Activated CD4-positive, alpha-beta T cell treated with anti-CD3 and anti-CD28 coated beads, Interleukin-2, Interleukin-4, amounts not matched to agents 100 ng/mL and 50 ng/mL, durations not matched to agents 16 hours and 8 hours (primary cell): ENCODE measurements at regions not wholly inside any gene's neighbourhood (a gene's known extent, or its start where the extent isn't known, plus 50 kb on each side); places are given as distances from the start of the nearest gene placed in this dataset.

ENCODE experiments used
- DNase-seq: peaks from one replicate; pipeline ENCODE4 v3.0.0-alpha.2; 2020; ENCODE audit warnings: low spot score

GRCh38 chr11:116442238-116442752, 330.5 kb downstream of the BUD13 start:
- DNase-seq: no peak

- no peak for DNase-seq
Observed at GRCh38 chr11:116439361-116439677, 333.5 kb downstream of the BUD13 start.

- DNase-seq: no peak
Observed at GRCh38 chr11:116438651-116439360, 334.0 kb downstream of the BUD13 start.

GRCh38 chr11:116434986-116435385, 337.8 kb downstream of the BUD13 start:
- no peak for DNase-seq

GRCh38 chr11:116432301-116432700, 340.5 kb downstream of the BUD13 start:
- no peak for DNase-seq

GRCh38 chr11:116431842-116432241, 340.9 kb downstream of the BUD13 start:
- no peak for DNase-seq

- no peak for DNase-seq
Observed at GRCh38 chr11:116428638-116428975, 344.2 kb downstream of the BUD13 start.

- no peak for DNase-seq
Observed at GRCh38 chr11:116427903-116428637, 344.7 kb downstream of the BUD13 start.

- no peak for DNase-seq
Observed at GRCh38 chr11:116427337-116427902, 345.4 kb downstream of the BUD13 start.

- DNase-seq: no peak
Observed at GRCh38 chr11:116426761-116427160, 346.0 kb downstream of the BUD13 start.

- no peak for DNase-seq
Observed at GRCh38 chr11:116424615-116425261, 348.0 kb downstream of the BUD13 start.

GRCh38 chr11:116422956-116423600, 349.7 kb downstream of the BUD13 start:
- no peak for DNase-seq

GRCh38 chr11:116422556-116422955, 350.2 kb downstream of the BUD13 start:
- DNase-seq: no peak

GRCh38 chr11:116421529-116422185, 351.1 kb downstream of the BUD13 start:
- no peak for DNase-seq

GRCh38 chr11:116420770-116421528, 351.8 kb downstream of the BUD13 start:
- no peak for DNase-seq

- no peak for DNase-seq
Observed at GRCh38 chr11:116420030-116420429, 352.8 kb downstream of the BUD13 start.

- DNase-seq: no peak
Observed at GRCh38 chr11:116418388-116419041, 354.3 kb downstream of the BUD13 start.

GRCh38 chr11:116416852-116417251, 355.9 kb downstream of the BUD13 start:
- no peak for DNase-seq

GRCh38 chr11:116415095-116415494, 357.7 kb downstream of the BUD13 start:
- DNase-seq: no peak

GRCh38 chr11:116414357-116414880, 358.4 kb downstream of the BUD13 start:
- DNase-seq: no peak
